ENCODE measurements at regions not wholly inside any gene's neighbourhood (a gene's known extent, or its start where the extent isn't known, plus 50 kb on each side); places are given as distances from the start of the nearest gene placed in this dataset.

DNA sequence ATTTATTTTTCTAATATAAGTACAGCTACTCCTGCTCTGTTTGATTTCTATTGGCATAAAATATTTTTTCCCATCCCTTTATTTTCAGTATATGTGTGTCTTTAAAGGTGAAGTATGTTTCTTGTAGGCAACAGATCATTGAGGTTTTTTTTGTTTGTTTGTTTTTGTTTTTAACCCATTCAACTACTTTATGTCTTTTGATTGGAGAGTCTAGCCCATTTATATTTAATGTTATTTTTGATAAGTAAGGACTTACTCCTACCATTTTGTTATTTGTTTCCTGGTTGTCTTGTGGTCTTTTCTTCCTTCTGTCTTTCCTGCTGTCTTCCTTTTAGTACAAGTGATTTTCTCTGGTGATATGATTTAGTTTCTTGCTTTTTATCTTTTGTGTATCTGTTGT, 285.1 kb upstream of the PROX1 start:
- TF ChIP-seq, protein P1, sequence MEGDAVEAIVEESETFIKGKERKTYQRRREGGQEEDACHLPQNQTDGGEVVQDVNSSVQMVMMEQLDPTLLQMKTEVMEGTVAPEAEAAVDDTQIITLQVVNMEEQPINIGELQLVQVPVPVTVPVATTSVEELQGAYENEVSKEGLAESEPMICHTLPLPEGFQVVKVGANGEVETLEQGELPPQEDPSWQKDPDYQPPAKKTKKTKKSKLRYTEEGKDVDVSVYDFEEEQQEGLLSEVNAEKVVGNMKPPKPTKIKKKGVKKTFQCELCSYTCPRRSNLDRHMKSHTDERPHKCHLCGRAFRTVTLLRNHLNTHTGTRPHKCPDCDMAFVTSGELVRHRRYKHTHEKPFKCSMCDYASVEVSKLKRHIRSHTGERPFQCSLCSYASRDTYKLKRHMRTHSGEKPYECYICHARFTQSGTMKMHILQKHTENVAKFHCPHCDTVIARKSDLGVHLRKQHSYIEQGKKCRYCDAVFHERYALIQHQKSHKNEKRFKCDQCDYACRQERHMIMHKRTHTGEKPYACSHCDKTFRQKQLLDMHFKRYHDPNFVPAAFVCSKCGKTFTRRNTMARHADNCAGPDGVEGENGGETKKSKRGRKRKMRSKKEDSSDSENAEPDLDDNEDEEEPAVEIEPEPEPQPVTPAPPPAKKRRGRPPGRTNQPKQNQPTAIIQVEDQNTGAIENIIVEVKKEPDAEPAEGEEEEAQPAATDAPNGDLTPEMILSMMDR (IDR thresholded peaks at IDR 0.05 in 4 of 5, conservative IDR thresholded peaks at IDR 0.05 in 1 of 5): no peak
- TF ChIP-seq POLR2A (IDR thresholded peaks at IDR 0.05): no peak
